ENCODE measurements at regions not wholly inside any gene's neighbourhood (a gene's known extent, or its start where the extent isn't known, plus 50 kb on each side); places are given as distances from the start of the nearest gene placed in this dataset.
A peak's percentile ranks its signal among the peaks of the same experiment; 100 is the strongest.

- WGBS, 2 experiments (ENCODE audit: insufficient coverage in 1 of 2, insufficient read length in 1 of 2): 0 to 82% methylated on average over 1 to 3 of the region's 3 CpGs
Observed at GRCh38 chr5:61840361-61840760, 465.6 kb upstream of the KIF2A start.

GRCh38 chr5:61842840-61843239, 463.2 kb upstream of the KIF2A start:
- no peak for TF ChIP-seq CTCF (conservative IDR thresholded peaks at IDR 0.05)
- no peaks in the 10 kb centered on the region for H3K36me3 Mint-ChIP-seq (ENCODE audit: low read depth)
- H3K4me3 ChIP-seq (ENCODE audit: low read length): no peak overlapping the region
- H3K36me3 ChIP-seq (ENCODE audit: control insufficient read depth, insufficient read depth, low read length): no peaks in the 10 kb centered on the region
- peaks cover 7% of the 10 kb centered on the region for H3K9me3 Mint-ChIP-seq
- H3K27me3 Mint-ChIP-seq (ENCODE audit: insufficient read depth): no peaks in the 10 kb centered on the region
- peaks cover 3% of the 10 kb centered on the region for H3K9me3 ChIP-seq (ENCODE audit: control insufficient read depth, low read length)
- peaks cover 13% of the 10 kb centered on the region for H3K4me1 ChIP-seq (ENCODE audit: control insufficient read depth, insufficient read depth, low read length)
- WGBS, 2 experiments (ENCODE audit: insufficient coverage in 1 of 2, insufficient read length in 1 of 2): 89% methylated on average over 1 of the region's 1 CpG; no CpG with 5 or more reads in 1 of the 2 experiments
- no peak overlapping the region for H3K9ac ChIP-seq (ENCODE audit: extremely low read depth, low read length, poor library complexity, severe bottlenecking)
- H3K4me1 Mint-ChIP-seq: peaks cover 22% of the 10 kb centered on the region
- no peaks in the 10 kb centered on the region for H3K27me3 ChIP-seq (ENCODE audit: control insufficient read depth, insufficient read depth, low read length, poor library complexity, severe bottlenecking)
- H3K4me3 Mint-ChIP-seq: no peak overlapping the region
- no peak overlapping the region for H3K27ac Mint-ChIP-seq
- DNase-seq: no peak
- H3K27ac ChIP-seq (ENCODE audit: low read depth, low read length): no peak overlapping the region

More at GRCh38 chr5:61840361-61840760, 465.6 kb upstream of the KIF2A start:
- peaks cover 13% of the 10 kb centered on the region for H3K4me1 ChIP-seq (ENCODE audit: control insufficient read depth, insufficient read depth, low read length)
- Mint-ChIP-seq H3K36me3 (ENCODE audit: low read depth) (no peaks in the 10 kb centered on the region), H3K27ac (no peak overlapping the region), H3K4me3 (no peak overlapping the region), H3K4me1 (peaks cover 22% of the 10 kb centered on the region), H3K9me3 (no peaks in the 10 kb centered on the region), H3K27me3 (ENCODE audit: insufficient read depth) (no peaks in the 10 kb centered on the region)
- H3K36me3 ChIP-seq (ENCODE audit: control insufficient read depth, insufficient read depth, low read length): no peaks in the 10 kb centered on the region
- no peak overlapping the region for H3K4me3 ChIP-seq (ENCODE audit: low read length)
- H3K9ac ChIP-seq (ENCODE audit: extremely low read depth, low read length, poor library complexity, severe bottlenecking): no peak overlapping the region
- H3K27me3 ChIP-seq (ENCODE audit: control insufficient read depth, insufficient read depth, low read length, poor library complexity, severe bottlenecking): no peaks in the 10 kb centered on the region
- no peaks in the 10 kb centered on the region for H3K9me3 ChIP-seq (ENCODE audit: control insufficient read depth, low read length)
- peak; percentile 51 for DNase-seq
- no peak for TF ChIP-seq CTCF (conservative IDR thresholded peaks at IDR 0.05)
- no peak overlapping the region for H3K27ac ChIP-seq (ENCODE audit: low read depth, low read length)

GRCh38 chr5:61850696-61851095, 455.3 kb upstream of the KIF2A start:
- Histone ChIP-seq H3K9me3 (ENCODE audit: control insufficient read depth, low read length) (peaks cover 3% of the 10 kb centered on the region), H3K4me3 (ENCODE audit: low read length) (no peak overlapping the region), H3K9ac (ENCODE audit: extremely low read depth, low read length, poor library complexity, severe bottlenecking) (no peak overlapping the region), H3K27ac (ENCODE audit: low read depth, low read length) (no peak overlapping the region), H3K36me3 (ENCODE audit: control insufficient read depth, insufficient read depth, low read length) (no peaks in the 10 kb centered on the region), H3K27me3 (ENCODE audit: control insufficient read depth, insufficient read depth, low read length, poor library complexity, severe bottlenecking) (no peaks in the 10 kb centered on the region), H3K4me1 (ENCODE audit: control insufficient read depth, insufficient read depth, low read length) (no peaks in the 10 kb centered on the region)
- H3K36me3 Mint-ChIP-seq (ENCODE audit: low read depth): no peaks in the 10 kb centered on the region
- no peaks in the 10 kb centered on the region for H3K4me1 Mint-ChIP-seq
- H3K9me3 Mint-ChIP-seq: peaks cover 7% of the 10 kb centered on the region
- no peak overlapping the region for H3K27ac Mint-ChIP-seq
- H3K4me3 Mint-ChIP-seq: no peak overlapping the region
- no peaks in the 10 kb centered on the region for H3K27me3 Mint-ChIP-seq (ENCODE audit: insufficient read depth)
- DNase-seq: no peak
- TF ChIP-seq CTCF (conservative IDR thresholded peaks at IDR 0.05): no peak
